ENCODE measurements at regions not wholly inside any gene's neighbourhood (a gene's known extent, or its start where the extent isn't known, plus 50 kb on each side); places are given as distances from the start of the nearest gene placed in this dataset.

DNA sequence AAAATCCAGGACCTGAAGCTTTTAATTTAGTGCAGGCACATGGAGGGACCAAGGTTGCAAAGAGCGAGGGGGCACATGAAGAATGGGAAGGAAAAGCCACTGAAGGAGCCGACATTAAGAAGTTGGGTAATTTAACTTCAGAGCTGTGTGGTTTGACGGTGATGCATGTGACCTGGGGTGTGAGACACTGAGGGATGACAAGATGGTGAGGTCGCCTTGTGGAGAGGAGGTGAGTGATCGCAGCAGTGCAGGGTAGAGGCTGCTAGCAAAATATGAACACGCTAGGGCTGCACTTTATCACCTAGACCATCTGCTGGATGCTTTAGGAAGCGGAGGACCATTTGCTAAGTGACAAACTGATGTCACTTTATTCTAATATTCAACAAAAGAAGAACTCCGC, 339.0 kb upstream of the KIF2A start:
- no peak for DNase-seq (ENCODE audit: low read depth)
- H3K4me3 ChIP-seq (ENCODE audit: low read depth, low read length) = no peak overlapping the region

DNA sequence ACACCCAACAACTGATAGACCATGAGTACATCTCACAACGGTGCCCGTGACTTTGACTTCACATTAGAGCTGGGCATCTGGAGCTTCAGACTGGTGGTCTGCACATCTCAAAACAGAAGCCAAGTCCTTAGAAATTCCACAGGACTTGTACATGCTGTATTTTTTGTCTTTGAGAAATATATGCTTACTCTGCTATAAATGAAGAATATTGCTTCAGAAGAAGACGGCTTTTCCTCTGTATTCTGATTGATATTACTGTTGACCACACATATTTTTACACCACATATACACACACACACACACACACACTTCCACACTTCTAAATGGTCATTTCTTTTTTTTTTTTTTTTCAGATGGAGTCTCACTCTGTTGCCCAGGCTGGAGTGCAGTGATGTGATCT, 338.3 kb upstream of the KIF2A start:
- no peak for DNase-seq (ENCODE audit: low read depth)
- no peak overlapping the region for H3K4me3 ChIP-seq (ENCODE audit: low read depth, low read length)

DNA sequence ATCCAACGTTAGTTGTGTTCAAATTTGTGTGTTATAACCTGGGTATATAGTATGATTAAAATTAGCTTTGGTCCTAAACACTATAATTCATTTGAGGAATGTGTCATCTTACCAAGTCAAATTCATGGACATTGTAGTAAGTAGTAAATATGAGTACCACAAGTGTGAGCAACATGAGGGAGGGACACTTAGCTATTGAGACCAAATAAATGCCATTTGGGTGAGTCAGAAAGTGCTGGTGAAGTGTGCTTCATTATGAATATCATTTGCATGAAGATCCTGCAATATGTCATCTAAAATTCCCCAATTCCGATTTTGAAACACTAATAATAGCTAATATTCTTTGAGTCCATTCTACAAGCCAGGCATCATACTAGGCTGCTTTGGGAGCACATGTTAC, 336.7 kb upstream of the KIF2A start:
- DNase-seq (ENCODE audit: low read depth) = no peak
- H3K4me3 ChIP-seq (ENCODE audit: low read depth, low read length) = no peak overlapping the region

DNA sequence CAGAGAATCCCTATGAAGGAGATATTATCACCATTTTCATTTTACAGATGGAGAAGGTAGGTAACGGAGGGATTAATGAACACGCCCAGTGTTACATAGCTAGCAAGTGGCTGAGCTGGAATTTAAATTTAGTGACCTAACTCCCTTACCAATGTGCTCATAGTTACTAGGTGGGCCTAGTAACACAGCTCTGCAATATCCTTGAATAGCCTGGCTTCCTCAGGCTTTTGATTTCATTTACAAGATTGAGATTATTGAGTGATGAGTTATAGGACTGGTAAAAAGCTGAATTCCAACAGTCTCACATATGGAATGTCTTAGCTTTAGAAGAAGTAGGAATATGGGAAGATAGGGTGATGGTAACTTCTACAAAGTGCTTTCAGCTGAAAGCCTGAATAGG, 336.3 kb upstream of the KIF2A start:
- DNase-seq (ENCODE audit: low read depth) = no peak
- no peak overlapping the region for H3K4me3 ChIP-seq (ENCODE audit: low read depth, low read length)

DNA sequence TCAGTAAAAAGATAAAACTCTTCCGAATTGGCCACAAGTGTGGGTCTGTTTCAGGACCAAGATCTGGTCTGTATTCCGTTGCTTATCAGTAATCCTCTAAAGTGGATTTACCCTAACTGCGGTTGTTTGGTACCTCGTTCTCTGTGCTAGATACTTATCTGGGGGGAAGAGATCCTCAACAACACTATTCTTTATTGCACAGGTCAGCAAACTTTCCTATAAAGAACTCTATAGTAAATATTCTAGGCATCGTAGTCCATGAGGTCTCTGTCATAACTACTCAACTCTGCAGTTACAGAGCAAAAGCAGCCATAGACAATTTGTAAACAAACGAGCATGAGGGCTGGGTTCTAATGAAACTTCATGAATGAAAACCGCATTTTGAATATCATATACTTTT, 335.8 kb upstream of the KIF2A start:
- no peak overlapping the region for H3K4me3 ChIP-seq (ENCODE audit: low read depth, low read length)
- DNase-seq (ENCODE audit: low read depth) = no peak

DNA sequence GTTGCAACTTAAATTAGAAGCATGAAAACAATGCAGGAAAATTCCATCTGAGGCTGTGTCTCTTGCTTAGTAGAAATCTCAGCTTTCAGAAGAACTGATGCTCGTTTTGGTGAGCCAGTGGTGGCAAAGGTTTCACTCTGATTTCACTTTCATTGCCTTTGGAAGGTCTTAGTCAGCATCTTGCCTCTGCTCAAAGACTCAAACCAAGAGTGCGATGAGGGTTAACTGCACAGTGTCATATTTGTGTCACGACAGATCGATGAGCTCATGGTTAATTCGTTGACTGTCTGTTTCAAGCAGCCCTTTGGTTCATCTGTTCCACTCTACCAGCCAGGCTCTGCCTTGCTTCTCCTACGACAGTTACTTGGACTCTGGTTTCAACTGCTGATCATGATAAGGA, 331.3 kb upstream of the KIF2A start:
- H3K4me3 ChIP-seq (ENCODE audit: low read depth, low read length) = no peak overlapping the region
- DNase-seq (ENCODE audit: low read depth) = no peak

DNA sequence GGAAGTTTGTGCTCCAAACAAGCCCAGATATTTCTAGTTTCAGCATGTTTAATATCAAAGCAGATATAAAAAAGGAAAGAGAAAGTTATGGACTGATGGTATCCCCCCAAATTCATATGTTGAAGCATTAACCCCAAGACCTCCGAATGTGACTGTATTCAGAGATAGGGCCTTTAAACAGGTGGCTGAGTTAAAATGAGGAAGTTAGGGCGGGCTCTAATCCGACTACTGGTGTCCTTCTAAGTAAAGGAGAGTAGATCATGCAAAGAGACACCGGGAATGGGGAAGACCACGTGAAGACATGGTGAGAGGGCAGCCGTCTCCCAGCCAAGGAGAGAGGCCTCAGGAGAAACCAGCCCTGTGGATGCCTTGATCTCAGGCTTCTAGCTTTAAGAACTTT, 324.1 kb upstream of the KIF2A start:
- H3K4me3 ChIP-seq (ENCODE audit: low read depth, low read length) = no peak overlapping the region
- no peak for DNase-seq (ENCODE audit: low read depth)

DNA sequence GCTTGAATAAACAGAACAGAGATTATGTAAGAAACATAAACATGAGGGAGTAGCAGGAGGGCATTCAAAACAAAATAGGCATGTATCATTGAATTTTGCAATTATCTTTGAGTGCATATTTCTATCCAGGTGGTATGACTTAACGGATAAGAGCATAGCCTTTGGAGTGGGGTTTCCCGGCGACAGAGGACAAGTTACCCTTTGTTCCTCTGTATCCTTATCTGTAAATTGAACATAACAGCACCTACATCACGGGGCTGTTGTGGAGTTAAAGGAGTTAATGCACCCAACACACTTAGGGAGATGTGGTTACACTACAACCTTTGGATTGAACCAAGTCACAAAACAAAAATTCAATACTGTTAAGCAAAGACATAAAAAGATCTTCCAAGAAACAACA, 314.6 kb upstream of the KIF2A start:
- DNase-seq (ENCODE audit: low read depth) = no peak
- no peak overlapping the region for H3K4me3 ChIP-seq (ENCODE audit: low read depth, low read length)

DNA sequence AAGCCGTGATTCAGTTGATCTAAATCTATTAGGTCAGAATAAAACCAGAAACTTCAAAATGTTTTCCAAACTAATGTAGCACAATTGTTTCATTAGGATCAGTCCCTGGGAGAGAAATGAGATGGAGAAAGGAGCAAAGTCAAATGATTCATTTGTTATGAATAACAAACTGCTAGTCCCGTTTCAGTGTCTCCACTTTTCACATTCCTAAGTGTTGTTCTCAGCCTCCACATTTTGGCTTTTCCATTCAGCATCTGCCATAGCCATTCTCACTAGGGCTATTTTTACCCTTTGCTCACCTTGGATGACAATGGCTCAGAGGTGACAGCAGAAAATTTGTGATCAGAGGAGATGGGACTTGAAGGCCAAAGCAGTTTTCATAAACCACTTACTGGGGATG, 314.1 kb upstream of the KIF2A start:
- H3K4me3 ChIP-seq (ENCODE audit: low read depth, low read length) = no peak overlapping the region
- DNase-seq (ENCODE audit: low read depth) = no peak

DNA sequence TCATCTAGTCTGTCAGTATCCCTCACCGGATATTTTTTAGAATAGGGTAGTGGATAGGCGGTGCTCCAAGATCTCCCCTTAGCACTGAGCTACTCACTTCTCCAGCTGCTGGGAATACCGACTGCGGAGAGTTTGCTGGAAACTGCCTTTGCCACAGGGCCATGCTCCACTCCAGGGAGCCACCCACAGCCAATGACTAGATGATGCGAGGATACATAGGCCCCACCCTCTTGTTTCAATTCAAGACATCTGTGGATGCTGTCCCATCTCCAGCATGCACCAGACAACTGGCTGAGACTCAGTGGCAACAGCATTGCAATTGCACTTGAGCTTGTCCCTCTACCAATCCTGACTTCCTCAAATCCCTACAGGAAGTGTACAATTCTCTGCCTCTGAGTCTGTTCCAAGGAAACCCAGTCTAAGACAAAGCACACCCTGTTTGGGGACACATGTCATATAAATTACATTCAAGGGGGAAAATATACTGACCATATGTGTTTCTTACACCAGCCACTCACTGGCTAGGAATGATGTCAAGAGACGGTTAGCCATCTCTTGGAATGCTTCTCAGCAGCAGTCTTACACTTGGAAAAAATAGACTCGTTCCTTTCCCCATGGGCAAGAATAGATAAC, 312.6 kb upstream of the KIF2A start:
- no peak overlapping the region for H3K4me3 ChIP-seq (ENCODE audit: low read depth, low read length)
- no peak for DNase-seq (ENCODE audit: low read depth)

DNA sequence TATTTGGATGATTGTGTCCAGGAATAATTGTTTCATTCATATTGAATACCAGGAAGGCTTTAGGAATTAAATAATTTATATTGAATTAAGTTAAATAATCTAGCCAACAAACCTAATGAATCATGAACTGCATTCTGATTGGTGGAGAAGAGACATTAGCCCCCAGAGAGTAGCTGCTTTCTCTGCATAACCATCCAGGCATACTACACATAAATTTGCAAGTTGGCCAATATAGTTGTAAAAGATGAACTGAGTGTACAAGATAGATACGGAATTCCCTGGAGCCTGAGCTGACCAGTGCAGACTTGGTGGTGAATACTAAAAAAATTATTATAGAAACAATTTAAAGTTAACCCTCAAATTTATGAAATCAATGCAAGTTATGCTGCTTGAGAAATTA, 311.8 kb upstream of the KIF2A start:
- no peak overlapping the region for H3K4me3 ChIP-seq (ENCODE audit: low read depth, low read length)
- no peak for DNase-seq (ENCODE audit: low read depth)

DNA sequence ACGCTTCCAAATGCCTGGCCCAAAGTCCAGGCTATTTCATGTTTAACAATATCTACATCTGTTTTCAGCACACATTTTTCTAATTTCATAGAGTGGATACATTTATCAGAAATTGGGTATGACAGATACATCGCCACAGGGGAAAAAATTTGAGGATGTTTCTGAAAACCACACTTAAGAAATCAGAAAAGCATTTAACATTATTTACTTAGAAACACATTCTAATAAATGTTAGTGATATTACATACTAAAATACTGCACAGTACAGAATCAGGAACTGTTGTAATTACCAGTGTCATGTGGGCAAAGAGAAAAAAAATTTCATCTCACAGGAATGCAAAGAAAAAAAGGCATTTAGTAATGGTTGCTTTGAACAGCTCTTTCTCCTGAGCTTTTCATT, 310.5 kb upstream of the KIF2A start:
- no peak for DNase-seq (ENCODE audit: low read depth)

DNA sequence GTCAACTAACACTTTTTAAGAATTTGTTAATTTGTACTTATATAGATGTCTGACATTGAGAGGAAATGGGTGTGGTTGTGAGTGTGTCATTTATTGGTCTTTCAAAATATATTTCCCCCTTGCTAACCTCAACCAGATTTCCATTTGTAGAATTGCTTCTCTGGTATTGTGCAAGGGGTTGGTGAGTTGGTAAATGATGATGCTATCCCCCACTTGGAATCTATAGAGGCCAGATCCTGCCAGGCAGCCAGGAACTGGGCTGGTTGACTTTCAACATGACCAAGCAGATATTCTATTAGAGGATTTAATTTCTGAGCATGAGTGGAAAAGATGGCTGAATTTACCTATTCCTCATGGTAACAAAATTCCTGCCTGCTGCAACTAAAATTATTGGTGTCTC, 306.6 kb upstream of the KIF2A start:
- no peak for DNase-seq (ENCODE audit: low read depth)
- no peak overlapping the region for H3K4me3 ChIP-seq (ENCODE audit: low read depth, low read length)

More for the DNA sequence above, 310.5 kb upstream of the KIF2A start:
- no peak overlapping the region for H3K4me3 ChIP-seq (ENCODE audit: low read depth, low read length)

DNA sequence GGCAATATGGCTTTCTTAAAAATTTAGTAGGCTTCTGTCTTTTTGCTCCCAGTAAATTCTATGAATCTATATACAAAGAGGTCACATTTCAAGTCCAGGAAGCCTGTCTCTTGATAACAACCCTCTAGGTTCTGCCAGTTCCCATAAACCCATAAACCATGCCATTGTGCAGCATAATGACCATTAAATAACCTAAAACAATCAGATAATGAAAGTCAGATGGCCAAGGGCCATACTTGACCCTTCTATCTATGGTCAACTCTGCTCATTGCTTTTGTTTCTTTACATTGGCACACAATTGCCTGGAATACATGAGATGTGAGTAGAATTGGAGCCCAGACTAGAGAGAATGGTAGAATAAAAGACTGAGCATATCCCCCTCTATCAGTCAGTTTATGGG, 305.4 kb upstream of the KIF2A start:
- DNase-seq (ENCODE audit: low read depth) = no peak

DNA sequence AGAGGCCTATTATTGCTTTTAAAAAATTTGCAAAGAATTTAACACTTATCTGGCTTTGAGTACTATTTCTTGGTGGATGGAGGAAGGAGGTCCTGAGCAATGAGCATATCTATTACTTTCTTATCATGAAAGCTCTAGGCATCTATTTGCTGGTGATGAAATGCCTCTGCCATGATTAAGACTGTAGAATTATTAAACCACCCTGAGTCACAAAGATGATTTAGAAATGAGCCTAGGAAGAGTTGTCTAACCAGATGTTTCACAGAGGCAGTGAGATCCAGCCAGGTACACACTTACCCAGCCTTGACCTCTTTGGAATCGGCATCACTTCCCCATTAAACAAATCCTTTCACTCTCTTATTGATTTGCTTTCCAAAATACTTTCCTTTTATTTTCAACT, 304.4 kb upstream of the KIF2A start:
- no peak for DNase-seq (ENCODE audit: low read depth)
- H3K4me3 ChIP-seq (ENCODE audit: low read depth, low read length) = no peak overlapping the region

More for the DNA sequence above, 305.4 kb upstream of the KIF2A start:
- no peak overlapping the region for H3K4me3 ChIP-seq (ENCODE audit: low read depth, low read length)

DNA sequence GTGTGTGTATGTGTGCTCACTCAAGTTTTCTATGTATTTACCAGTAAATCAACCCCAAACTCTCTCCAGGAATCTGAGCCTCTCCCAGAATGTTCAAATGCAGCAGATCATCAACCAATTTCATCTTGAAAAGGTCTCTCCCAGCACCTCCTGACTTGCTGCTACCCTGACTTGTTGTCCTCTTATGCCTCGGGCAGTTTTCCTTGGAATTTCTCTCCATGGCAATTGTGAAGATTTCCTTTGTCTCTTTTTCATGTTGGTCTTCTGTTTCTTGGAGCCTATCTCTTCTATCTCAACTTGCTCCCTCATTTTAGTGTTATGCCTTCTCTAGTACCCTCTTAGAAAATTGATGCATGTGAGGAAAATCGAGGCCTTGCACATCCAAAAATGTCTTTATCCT, 303.6 kb upstream of the KIF2A start:
- DNase-seq (ENCODE audit: low read depth) = no peak
- no peak overlapping the region for H3K4me3 ChIP-seq (ENCODE audit: low read depth, low read length)

DNA sequence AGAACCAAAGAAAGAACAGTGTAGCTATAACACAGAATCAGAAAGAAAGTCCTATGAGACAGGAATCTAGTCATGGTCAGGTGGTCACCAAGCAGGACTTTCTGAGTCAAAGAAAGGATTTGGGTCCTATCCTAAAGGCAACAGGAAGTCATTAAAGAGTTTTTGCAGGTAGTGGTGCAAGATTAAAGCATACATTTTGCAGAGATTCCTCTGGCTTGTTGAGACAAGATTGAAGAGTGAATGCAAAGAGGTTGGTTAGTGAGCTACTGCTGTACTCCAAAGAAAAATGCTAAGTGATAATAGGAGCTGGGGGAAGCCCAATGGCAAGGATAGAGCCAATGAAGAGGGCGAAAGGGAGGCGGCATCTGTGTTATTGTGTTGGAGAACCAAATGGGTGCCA, 300.5 kb upstream of the KIF2A start:
- no peak for DNase-seq (ENCODE audit: low read depth)
- H3K4me3 ChIP-seq (ENCODE audit: low read depth, low read length) = no peak overlapping the region

DNA sequence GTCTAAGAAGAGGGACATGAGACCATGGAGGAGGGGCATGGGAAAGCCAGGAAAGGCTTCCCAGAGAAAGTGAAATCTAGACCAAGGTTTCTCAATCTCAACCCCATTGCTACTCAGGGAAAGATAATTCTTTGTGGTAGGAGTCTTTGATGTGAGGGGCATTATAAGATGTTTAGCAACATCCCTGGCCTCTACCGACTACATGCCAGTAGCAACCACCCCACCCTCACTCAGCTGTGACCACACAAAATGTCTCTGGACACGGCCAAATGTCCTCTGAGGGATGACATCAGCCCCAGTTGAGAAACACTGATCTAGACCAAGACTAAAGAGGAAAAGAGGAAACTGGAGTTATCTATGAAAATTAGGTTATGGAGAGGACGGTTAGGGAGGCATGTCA, 298.5 kb upstream of the KIF2A start:
- DNase-seq (ENCODE audit: low read depth) = no peak
- H3K4me3 ChIP-seq (ENCODE audit: low read depth, low read length) = no peak overlapping the region

DNA sequence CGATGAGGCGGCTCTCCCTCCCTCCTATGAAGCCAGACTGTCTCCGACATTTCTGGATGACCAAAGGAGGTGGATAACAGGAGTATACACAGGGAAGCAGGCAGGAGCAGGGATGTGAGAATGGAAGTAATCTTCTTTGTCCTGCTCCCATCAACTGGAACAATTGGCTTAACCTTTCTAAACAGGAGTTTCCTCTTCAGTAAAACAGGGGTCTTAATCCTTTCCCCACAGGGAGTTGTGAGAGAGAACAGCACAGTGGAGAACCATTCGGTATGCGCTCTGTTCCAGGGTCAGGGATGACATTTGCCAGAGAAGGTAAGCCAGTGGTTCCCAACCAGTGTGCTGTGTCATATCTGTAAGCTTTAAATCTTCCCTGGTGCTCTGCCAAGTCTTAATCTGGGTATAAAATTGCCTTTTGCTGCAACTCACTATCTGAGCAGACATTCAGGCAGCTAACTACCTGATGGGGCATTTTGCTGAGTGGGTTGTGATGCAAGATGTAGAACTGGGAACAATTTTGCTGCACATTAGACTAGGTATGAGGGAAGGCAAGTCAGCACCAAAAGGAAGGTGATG, 294.8 kb upstream of the KIF2A start:
- no peak for DNase-seq (ENCODE audit: low read depth)
- no peak overlapping the region for H3K4me3 ChIP-seq (ENCODE audit: low read depth, low read length)

DNA sequence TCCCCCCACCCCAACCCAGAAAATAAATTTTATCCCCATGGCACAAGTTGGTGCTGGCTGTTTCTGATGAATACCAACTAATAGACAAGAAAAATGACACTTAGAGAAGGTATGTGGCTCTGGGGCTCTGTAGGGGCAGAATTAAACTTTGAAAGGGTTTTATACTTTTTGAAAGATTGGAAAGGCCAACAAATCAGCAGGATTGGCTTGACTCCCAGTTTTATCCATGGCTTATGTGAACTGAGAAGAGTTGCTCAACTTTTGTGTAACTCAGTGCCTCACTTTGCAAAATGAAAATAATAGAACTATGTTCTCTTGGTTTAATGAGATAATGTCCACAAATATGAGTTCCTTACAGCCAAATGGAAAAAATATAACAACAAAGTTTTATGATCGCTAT, 288.9 kb upstream of the KIF2A start:
- no peak for DNase-seq (ENCODE audit: low read depth)
- no peak overlapping the region for H3K4me3 ChIP-seq (ENCODE audit: low read depth, low read length)

DNA sequence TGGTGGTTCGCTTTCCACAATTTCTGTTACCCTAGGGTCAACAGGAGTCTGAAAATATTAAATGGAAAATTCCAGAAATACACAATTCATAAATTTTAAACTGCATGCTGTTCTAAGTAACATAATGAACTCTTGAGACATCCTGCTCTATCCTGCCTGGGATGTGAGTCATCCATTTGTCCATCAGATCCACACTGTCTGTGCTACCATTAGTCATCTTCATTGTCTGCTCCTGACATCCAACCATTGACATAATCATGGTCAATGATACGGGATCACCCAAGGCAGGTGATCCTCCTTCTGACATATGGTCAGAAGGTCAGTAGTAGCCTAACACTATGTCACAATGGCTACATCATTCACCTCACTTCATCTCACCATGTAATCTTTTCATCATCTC, 276.7 kb upstream of the KIF2A start:
- H3K4me3 ChIP-seq (ENCODE audit: low read depth, low read length) = no peak overlapping the region
- DNase-seq (ENCODE audit: low read depth) = peak; percentile 11

DNA sequence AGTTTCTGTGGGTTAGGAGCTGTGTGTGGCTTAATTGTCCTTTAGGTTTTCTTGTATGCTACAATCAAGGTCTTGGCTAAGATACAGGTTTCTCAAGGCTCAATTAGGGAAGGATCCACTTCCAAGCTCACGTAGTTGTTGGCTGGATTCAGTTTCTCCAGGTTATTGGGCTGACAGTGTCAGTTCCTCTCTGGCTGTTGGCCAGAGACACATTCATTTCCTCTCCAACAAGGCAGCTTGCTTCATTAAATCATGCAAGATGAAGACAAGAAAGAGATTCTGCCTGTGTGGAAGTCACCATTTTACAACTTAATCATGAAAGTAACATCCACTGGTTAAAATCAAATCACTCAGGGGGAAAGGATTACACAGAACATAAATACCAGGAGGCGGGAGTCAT, 275.7 kb upstream of the KIF2A start:
- DNase-seq (ENCODE audit: low read depth) = no peak
- no peak overlapping the region for H3K4me3 ChIP-seq (ENCODE audit: low read depth, low read length)
